ENCODE measurements at regions not wholly inside any gene's neighbourhood (a gene's known extent, or its start where the extent isn't known, plus 50 kb on each side); places are given as distances from the start of the nearest gene placed in this dataset.

GRCh38 chr16:62882552-62883221, 846.4 kb upstream of the CDH8 start:
- TF ChIP-seq CTCF (IDR thresholded peaks at IDR 0.05) = no peak
- TF ChIP-seq POLR2A (IDR thresholded peaks at IDR 0.05) = no peak

Data from testis (tissue), 2 donors.